GM12891 (cell line): ENCODE measurements at regions not wholly inside any gene's neighbourhood (a gene's known extent, or its start where the extent isn't known, plus 50 kb on each side); places are given as distances from the start of the nearest gene placed in this dataset.

Experiments used
- PAX5 ChIP-seq: IDR thresholded peaks from 2 replicates; pipeline ENCODE4 v1.6.1; 2011; ENCODE audit warnings: low read length, moderate library complexity, mild to moderate bottlenecking; ENCODE audit not compliant: insufficient read depth, severe bottlenecking
- POLR2A ChIP-seq: IDR thresholded peaks from 2 replicates; pipeline ENCODE4 v1.6.1; 2011; ENCODE audit warnings: low read depth, low read length, control low read depth
- POLR2AphosphoS5 ChIP-seq: IDR thresholded peaks from 2 replicates; pipeline ENCODE4 v1.6.1; 2011; ENCODE audit warnings: low read depth, low read length, control low read depth
- POU2F2 ChIP-seq: IDR thresholded peaks from 2 replicates; pipeline ENCODE4 v1.6.1; 2011; ENCODE audit warnings: low read depth, mild to moderate bottlenecking, control low read depth, low read length, moderate library complexity
- SPI1 ChIP-seq: IDR thresholded peaks from 2 replicates; pipeline ENCODE4 v1.6.1; 2011; ENCODE audit warnings: low read depth, low read length, control low read depth
- TAF1 ChIP-seq: IDR thresholded peaks from 2 replicates; pipeline ENCODE4 v1.6.1; 2011; ENCODE audit warnings: low read depth, low read length, control low read depth

DNA sequence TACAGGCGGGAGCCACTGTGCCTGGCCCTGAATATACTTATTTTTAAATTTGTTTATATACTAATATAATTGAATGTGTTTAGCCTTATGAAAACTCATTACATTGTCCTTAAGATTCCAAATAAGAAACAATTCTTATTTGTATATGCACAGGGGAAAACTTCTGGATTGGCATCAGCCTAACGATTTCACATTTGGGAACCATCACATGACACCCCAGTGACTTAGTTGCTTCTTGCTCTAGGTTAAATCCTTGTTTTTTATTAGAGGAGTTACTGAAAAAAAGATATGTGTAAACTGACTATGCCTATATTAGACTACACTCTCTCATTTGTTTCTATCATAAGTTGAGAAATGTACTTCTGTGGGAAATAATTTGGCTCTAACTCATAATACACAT is 520.2 kb downstream of the SPRY1 start:
- TF ChIP-seq POLR2A (no peak), POLR2AphosphoS5 (no peak), TAF1 (no peak), SPI1 (no peak), POU2F2 (no peak), PAX5 (no peak)
